ENCODE measurements at regions not wholly inside any gene's neighbourhood (a gene's known extent, or its start where the extent isn't known, plus 50 kb on each side); places are given as distances from the start of the nearest gene placed in this dataset.

DNA sequence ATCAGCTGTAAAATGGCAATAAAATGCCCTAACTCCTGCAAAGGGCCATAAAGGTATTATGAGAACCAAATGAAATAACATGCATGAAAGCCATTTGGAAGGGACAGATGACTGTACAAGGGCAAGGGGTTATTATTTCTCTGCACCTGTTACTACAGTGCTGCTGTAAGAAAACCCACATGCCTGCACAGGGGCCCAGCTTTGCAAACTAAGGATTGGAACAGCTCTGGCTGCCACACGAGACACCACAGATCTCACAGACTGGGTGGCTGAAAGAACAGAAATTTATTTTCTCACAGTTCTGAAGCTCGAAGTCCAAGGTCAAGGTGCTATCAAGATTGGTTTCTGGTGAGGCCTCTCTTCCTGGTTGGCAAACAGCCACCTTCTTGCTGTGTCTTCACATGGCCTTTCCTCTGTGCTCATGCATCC, 409.0 kb upstream of the NRP1 start:
- H3K4me3 ChIP-seq (ENCODE audit: low read depth, low read length) = no peak overlapping the region
- WGBS (ENCODE audit: insufficient coverage) = 83% methylated on average over 2 of the region's 2 CpGs
- no peaks in the 10 kb centered on the region for H3K27me3 ChIP-seq (ENCODE audit: control insufficient read depth, insufficient read depth, low read length)
- H3K27ac ChIP-seq (ENCODE audit: low read depth, low read length) = no peak overlapping the region
- H3K36me3 ChIP-seq (ENCODE audit: control insufficient read depth, insufficient read depth, low read length) = no peaks in the 10 kb centered on the region
- no peaks in the 10 kb centered on the region for H3K9me3 ChIP-seq (ENCODE audit: control insufficient read depth, insufficient read depth, low read length)
- no peak for DNase-seq (ENCODE audit: low read depth in 4 of 6, low spot score in 6 of 6)
- no peaks in the 10 kb centered on the region for H3K4me1 ChIP-seq (ENCODE audit: control insufficient read depth, insufficient read depth, low read length)

- Histone ChIP-seq H3K27me3 (ENCODE audit: control insufficient read depth, insufficient read depth, low read length) (no peaks in the 10 kb centered on the region), H3K27ac (ENCODE audit: low read depth, low read length) (no peak overlapping the region), H3K4me3 (ENCODE audit: low read depth, low read length) (no peak overlapping the region), H3K4me1 (ENCODE audit: control insufficient read depth, insufficient read depth, low read length) (no peaks in the 10 kb centered on the region), H3K36me3 (ENCODE audit: control insufficient read depth, insufficient read depth, low read length) (no peaks in the 10 kb centered on the region), H3K9me3 (ENCODE audit: control insufficient read depth, insufficient read depth, low read length) (no peaks in the 10 kb centered on the region)
- no peak for DNase-seq (ENCODE audit: low read depth in 4 of 6, low spot score in 6 of 6)
Observed at GRCh38 chr10:33739031-33739430, 404.6 kb upstream of the NRP1 start.

DNA sequence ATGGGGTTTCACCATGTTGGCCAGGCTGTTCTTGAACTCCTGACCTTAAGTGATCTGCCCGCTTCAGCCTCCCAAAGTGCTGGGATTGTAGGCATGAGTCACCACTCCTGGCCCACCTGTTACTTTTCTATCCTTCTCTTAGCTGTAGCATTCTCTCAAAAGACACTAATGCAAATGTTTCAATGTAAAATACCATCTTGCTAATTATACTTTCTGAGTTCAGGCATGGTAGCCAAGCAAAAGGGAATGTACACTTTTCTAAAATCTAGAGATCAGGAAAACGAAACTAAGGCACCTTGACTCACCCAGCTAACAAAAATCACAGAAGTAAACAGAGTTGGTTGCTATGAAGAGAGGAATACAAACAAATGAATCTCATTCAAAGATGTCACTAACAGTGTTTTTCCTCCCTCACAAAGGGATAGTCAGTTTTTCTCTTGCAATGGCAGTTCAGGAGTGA, 401.0 kb upstream of the NRP1 start:
- H3K4me3 ChIP-seq (ENCODE audit: low read depth, low read length) = no peak overlapping the region
- H3K36me3 ChIP-seq (ENCODE audit: control insufficient read depth, insufficient read depth, low read length) = no peaks in the 10 kb centered on the region
- H3K9me3 ChIP-seq (ENCODE audit: control insufficient read depth, insufficient read depth, low read length) = no peaks in the 10 kb centered on the region
- H3K27me3 ChIP-seq (ENCODE audit: control insufficient read depth, insufficient read depth, low read length) = no peaks in the 10 kb centered on the region
- DNase-seq (ENCODE audit: low read depth in 4 of 6, low spot score in 6 of 6) = no peak
- H3K27ac ChIP-seq (ENCODE audit: low read depth, low read length) = no peak overlapping the region
- WGBS (ENCODE audit: insufficient coverage) = no CpG with 5 or more reads among the region's 2 CpGs
- H3K4me1 ChIP-seq (ENCODE audit: control insufficient read depth, insufficient read depth, low read length) = no peaks in the 10 kb centered on the region

DNA sequence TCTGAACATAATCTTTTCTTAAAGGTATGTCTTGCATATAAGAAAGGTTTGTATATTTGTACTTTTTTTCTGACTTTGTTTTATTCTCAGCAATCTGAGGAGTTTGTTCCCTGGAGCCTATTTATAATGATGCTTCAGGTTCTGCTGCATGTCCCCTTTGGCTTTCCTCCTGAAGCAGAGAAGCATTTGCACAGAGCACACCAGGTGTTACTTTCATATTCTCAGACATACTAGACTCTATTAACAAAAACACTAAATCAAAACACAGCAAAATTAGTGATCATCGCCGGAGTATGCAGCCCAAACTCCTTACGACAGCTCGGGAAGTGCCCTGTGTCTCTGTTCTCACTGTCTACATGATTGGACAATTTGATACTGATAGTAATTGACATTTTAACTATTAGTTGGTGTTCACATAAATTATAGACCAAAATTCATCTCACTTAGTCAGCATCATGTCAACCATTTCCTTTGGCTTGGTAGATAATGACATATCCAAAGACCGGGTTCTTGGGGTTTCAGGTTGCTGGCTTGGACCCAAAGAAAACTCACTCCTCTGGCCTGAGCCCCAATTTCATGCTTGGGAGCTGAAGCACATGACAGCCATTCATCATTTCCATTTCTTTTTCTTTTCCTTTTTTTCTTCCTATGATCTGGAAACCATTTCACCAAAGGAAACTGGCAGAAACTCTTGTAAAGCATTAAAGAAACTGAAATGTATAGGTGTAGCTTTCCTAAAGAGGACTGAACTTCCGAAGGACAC, 400.1 kb upstream of the NRP1 start:
- no peak for DNase-seq (ENCODE audit: low read depth in 4 of 6, low spot score in 6 of 6)
- H3K27me3 ChIP-seq (ENCODE audit: control insufficient read depth, insufficient read depth, low read length) = no peaks in the 10 kb centered on the region
- peaks cover 4% of the 10 kb centered on the region for H3K4me1 ChIP-seq (ENCODE audit: control insufficient read depth, insufficient read depth, low read length)
- WGBS (ENCODE audit: insufficient coverage) = 83% methylated on average over 2 of the region's 6 CpGs
- no peaks in the 10 kb centered on the region for H3K9me3 ChIP-seq (ENCODE audit: control insufficient read depth, insufficient read depth, low read length)
- no peak overlapping the region for H3K4me3 ChIP-seq (ENCODE audit: low read depth, low read length)
- no peak overlapping the region for H3K27ac ChIP-seq (ENCODE audit: low read depth, low read length)
- H3K36me3 ChIP-seq (ENCODE audit: control insufficient read depth, insufficient read depth, low read length) = no peaks in the 10 kb centered on the region

DNA sequence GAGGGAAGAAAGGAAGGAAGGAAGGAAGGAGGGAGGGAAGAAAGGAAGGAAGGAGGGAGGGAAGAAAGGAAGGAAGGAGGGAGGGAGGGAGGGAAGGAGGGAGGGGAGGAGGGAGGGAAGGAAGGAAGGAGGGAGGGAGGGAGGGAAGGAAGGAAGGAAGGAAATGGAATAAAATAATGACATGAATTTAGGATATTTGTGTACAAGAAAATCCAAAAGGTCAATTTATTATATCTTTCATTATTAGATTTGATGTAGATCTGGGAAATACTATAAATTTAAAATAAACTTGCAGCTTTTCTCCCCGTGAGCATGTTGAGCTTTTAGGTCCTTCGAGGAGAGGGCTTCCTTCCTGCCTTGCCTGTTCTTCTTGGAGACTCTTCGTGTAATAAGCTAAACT, 398.6 kb upstream of the NRP1 start:
- Histone ChIP-seq H3K36me3 (ENCODE audit: control insufficient read depth, insufficient read depth, low read length) (no peaks in the 10 kb centered on the region), H3K4me1 (ENCODE audit: control insufficient read depth, insufficient read depth, low read length) (peaks cover 4% of the 10 kb centered on the region), H3K9me3 (ENCODE audit: control insufficient read depth, insufficient read depth, low read length) (peaks cover 2% of the 10 kb centered on the region), H3K27me3 (ENCODE audit: control insufficient read depth, insufficient read depth, low read length) (no peaks in the 10 kb centered on the region), H3K4me3 (ENCODE audit: low read depth, low read length) (no peak overlapping the region), H3K27ac (ENCODE audit: low read depth, low read length) (no peak overlapping the region)
- no peak for DNase-seq (ENCODE audit: low read depth in 4 of 6, low spot score in 6 of 6)
- WGBS (ENCODE audit: insufficient coverage) = 98% methylated on average over 3 of the region's 3 CpGs

DNA sequence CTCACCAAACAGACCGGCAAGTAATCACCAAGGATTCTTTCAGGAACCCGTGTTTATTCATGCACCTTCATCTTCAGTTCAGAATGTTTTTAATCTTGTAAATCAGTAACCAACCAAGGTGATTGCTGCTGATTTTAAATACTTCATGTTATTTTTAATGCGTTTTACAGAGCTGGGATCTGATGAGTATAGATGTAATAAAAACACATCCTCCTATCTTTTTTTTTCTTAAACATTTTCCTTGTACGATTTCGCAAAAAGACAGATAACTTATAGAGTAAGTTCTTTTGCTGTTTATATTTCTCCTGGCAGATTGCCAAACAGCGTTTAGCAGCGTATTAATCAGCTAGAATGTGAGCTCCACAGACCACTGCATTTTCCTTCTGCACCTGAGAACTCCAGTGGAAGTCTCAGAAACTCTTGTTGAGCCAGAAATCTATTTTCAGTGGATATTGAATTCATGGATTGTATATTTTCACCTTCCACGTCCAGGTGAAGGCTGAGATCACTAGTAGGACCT, 397.8 kb upstream of the NRP1 start:
- peak in 1 of 6 donors; percentile 69 for DNase-seq (ENCODE audit: low read depth in 4 of 6, low spot score in 6 of 6)
- Histone ChIP-seq H3K4me1 (ENCODE audit: control insufficient read depth, insufficient read depth, low read length) (peaks cover 4% of the 10 kb centered on the region), H3K9me3 (ENCODE audit: control insufficient read depth, insufficient read depth, low read length) (peaks cover 3% of the 10 kb centered on the region), H3K36me3 (ENCODE audit: control insufficient read depth, insufficient read depth, low read length) (no peaks in the 10 kb centered on the region), H3K27me3 (ENCODE audit: control insufficient read depth, insufficient read depth, low read length) (no peaks in the 10 kb centered on the region), H3K27ac (ENCODE audit: low read depth, low read length) (no peak overlapping the region), H3K4me3 (ENCODE audit: low read depth, low read length) (no peak overlapping the region)
- 60% methylated on average over 2 of the region's 8 CpGs for WGBS (ENCODE audit: insufficient coverage)

DNA sequence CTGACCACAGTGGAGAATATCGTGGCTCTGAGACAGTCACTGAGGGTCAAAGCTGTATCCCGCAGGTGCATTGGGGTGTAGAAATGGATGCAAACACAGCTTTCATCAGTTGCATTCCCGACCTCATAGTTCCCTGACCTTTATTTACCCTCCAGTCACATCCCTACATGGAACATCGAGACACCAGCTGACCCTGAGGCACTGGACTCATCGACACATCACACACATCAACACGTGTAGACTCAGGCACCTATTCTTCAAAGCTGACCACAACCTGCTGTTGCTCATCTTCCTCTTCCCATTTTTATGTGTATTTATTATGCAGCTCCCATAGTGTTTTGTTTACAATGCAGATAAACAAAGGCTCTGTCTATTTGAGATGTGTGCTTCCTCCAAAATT, 396.9 kb upstream of the NRP1 start:
- no peak overlapping the region for H3K27ac ChIP-seq (ENCODE audit: low read depth, low read length)
- 96% methylated on average over 4 of the region's 6 CpGs for WGBS (ENCODE audit: insufficient coverage)
- no peaks in the 10 kb centered on the region for H3K27me3 ChIP-seq (ENCODE audit: control insufficient read depth, insufficient read depth, low read length)
- H3K9me3 ChIP-seq (ENCODE audit: control insufficient read depth, insufficient read depth, low read length) = peaks cover 3% of the 10 kb centered on the region
- H3K4me1 ChIP-seq (ENCODE audit: control insufficient read depth, insufficient read depth, low read length) = peaks cover 4% of the 10 kb centered on the region
- H3K36me3 ChIP-seq (ENCODE audit: control insufficient read depth, insufficient read depth, low read length) = no peaks in the 10 kb centered on the region
- no peak for DNase-seq (ENCODE audit: low read depth in 4 of 6, low spot score in 6 of 6)
- no peak overlapping the region for H3K4me3 ChIP-seq (ENCODE audit: low read depth, low read length)

DNA sequence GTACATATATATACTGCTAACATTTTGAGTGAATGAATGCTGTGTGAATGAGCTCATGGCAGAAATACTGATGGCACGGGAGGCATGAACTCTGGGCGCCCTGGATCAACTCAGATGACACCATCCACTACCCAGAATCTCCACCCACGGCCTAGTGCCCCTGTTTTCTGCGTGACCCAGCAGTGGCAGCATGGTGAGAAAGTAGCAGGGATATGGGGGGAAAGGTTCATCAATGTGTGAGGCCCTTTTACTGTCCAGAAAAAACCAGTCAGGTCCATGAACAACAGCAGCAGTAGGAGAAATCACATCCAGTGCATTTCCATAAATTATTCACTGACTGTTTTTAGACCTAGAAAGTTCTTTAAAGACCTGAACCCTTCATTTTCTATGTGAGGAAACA, 391.0 kb upstream of the NRP1 start:
- peaks cover 3% of the 10 kb centered on the region for H3K9me3 ChIP-seq (ENCODE audit: control insufficient read depth, insufficient read depth, low read length)
- H3K36me3 ChIP-seq (ENCODE audit: control insufficient read depth, insufficient read depth, low read length) = no peaks in the 10 kb centered on the region
- no peak for DNase-seq (ENCODE audit: low read depth in 4 of 6, low spot score in 6 of 6)
- H3K27ac ChIP-seq (ENCODE audit: low read depth, low read length) = no peak overlapping the region
- WGBS (ENCODE audit: insufficient coverage) = no CpG with 5 or more reads among the region's 4 CpGs
- peaks cover 4% of the 10 kb centered on the region for H3K4me1 ChIP-seq (ENCODE audit: control insufficient read depth, insufficient read depth, low read length)
- no peaks in the 10 kb centered on the region for H3K27me3 ChIP-seq (ENCODE audit: control insufficient read depth, insufficient read depth, low read length)
- no peak overlapping the region for H3K4me3 ChIP-seq (ENCODE audit: low read depth, low read length)

DNA sequence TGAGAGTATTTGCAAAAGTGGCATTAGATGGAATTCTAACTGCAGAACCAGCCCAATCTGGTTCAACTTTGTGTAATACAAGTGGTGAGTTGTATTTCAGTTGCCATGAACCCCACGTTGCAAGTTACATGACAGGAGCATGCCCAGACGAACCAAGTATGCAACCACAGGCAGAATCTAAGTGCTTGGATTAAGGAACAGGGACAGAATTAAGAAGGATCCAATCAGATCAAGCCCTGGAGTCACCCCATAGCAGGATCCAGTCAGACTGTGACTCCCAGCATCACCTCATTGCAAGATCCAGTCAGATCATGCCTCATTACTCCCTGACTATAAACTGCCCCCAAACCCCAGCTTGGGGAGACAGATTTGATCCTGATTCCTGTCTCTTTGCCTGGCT, 388.7 kb upstream of the NRP1 start:
- Histone ChIP-seq H3K4me3 (ENCODE audit: low read depth, low read length) (no peak overlapping the region), H3K36me3 (ENCODE audit: control insufficient read depth, insufficient read depth, low read length) (no peaks in the 10 kb centered on the region), H3K9me3 (ENCODE audit: control insufficient read depth, insufficient read depth, low read length) (peaks cover 1% of the 10 kb centered on the region), H3K27ac (ENCODE audit: low read depth, low read length) (no peak overlapping the region), H3K4me1 (ENCODE audit: control insufficient read depth, insufficient read depth, low read length) (no peaks in the 10 kb centered on the region), H3K27me3 (ENCODE audit: control insufficient read depth, insufficient read depth, low read length) (no peaks in the 10 kb centered on the region)
- WGBS (ENCODE audit: insufficient coverage) = 86% methylated on average over 2 of the region's 2 CpGs
- no peak for DNase-seq (ENCODE audit: low read depth in 4 of 6, low spot score in 6 of 6)

DNA sequence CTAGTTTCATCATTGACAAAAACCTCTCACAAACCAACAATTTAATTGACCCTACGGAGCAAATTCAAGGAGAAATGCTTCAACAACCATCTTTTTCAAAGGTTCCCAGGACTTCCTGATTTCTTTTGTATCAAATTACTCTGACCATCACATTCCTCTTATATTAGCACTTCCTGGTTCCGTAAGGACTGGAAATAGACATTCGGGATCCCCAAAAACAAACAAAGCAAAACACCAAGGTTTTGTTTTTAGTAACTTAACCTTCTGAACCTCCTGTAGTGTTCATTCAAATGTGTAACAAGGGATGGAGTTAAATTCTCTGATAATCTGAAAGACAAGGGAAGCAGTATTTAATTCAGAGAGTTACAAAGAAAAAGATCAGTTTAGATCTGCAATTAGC, 387.6 kb upstream of the NRP1 start:
- WGBS (ENCODE audit: insufficient coverage) = 80% methylated on average over 1 of the region's 3 CpGs
- no peak overlapping the region for H3K4me3 ChIP-seq (ENCODE audit: low read depth, low read length)
- H3K36me3 ChIP-seq (ENCODE audit: control insufficient read depth, insufficient read depth, low read length) = no peaks in the 10 kb centered on the region
- no peak for DNase-seq (ENCODE audit: low read depth in 4 of 6, low spot score in 6 of 6)
- H3K27ac ChIP-seq (ENCODE audit: low read depth, low read length) = no peak overlapping the region
- no peaks in the 10 kb centered on the region for H3K27me3 ChIP-seq (ENCODE audit: control insufficient read depth, insufficient read depth, low read length)
- H3K9me3 ChIP-seq (ENCODE audit: control insufficient read depth, insufficient read depth, low read length) = no peaks in the 10 kb centered on the region
- H3K4me1 ChIP-seq (ENCODE audit: control insufficient read depth, insufficient read depth, low read length) = no peaks in the 10 kb centered on the region
